Activated CD4-positive, alpha-beta T cell treated with anti-CD3 and anti-CD28 coated beads, Interleukin-2, amount 50 U/mL, for 16 hours (primary cell): ENCODE measurements at regions not wholly inside any gene's neighbourhood (a gene's known extent, or its start where the extent isn't known, plus 50 kb on each side); places are given as distances from the start of the nearest gene placed in this dataset.
"Not testable (repeated sequence)": the region's sequence is repeated elsewhere in the genome, so short reads cannot be mapped to it uniquely, and the experiment has no call there.

Experiments used
- DNase-seq: peaks from one replicate; pipeline ENCODE4 v3.0.0-alpha.2; 2020

- DNase-seq = no peak
Measured at GRCh38 chr3:30475809-30476178, 130.6 kb upstream of the TGFBR2 start.

- DNase-seq = peak; percentile 44
Measured at GRCh38 chr3:30476368-30477084, 129.9 kb upstream of the TGFBR2 start.

DNA sequence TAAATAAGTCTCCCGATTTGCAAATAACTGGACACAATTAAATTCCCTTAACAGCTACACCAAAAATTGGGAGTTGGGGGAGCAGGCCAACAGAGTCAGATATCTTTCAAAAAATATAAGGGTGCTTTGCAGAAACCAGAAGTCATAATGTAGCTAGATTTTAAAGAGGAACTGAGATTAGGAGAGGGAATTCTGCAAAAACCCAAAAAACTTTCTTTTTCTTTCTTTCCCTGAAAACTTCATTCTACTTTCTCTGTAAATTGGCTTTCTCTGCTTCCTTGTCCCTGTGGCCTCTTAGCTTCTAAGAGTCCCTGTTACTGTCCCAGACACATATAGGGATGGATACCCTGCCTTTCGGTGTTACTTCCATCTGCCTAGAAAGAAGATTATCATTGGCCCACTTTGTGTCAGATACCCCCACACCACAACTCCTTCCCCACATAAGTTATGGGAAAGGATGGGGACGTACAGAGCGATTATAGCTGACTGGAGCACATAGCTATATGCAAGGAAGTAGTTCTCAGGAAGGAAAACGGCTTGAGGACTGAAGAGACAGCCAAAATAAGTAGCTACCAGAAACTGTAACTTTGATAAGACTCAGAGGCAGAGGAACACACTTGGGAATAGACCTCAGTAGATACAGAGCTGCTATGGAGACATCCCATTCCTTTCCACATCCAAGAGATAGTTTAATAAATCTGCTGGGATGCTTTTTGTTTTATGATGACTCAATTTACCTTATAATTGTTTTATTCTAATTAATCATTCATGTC lies 129.1 kb upstream of the TGFBR2 start:
- DNase-seq = no peak

- not testable (repeated sequence) for DNase-seq
Measured at GRCh38 chr3:30479737-30480136, 126.7 kb upstream of the TGFBR2 start.

DNA sequence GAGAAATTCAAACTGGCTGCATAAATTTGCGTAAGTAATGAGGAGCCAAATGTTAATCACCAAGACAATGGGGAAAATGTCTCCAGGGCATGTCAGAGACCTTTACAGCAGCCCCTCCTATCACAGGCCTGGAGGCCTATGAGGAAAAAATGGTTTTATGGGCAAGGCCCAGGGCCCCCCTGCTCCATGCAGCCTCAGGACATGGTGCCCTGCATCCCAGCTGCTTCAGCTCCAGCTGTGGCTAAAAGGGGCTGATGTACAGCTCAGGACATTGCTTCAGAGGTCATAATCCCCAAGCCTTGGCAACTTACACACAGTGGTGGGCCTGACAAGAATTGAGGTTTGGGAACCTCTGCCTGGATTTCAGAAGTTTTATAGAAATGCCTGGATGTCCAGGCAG lies 126.2 kb upstream of the TGFBR2 start:
- DNase-seq = not testable (repeated sequence)

DNA sequence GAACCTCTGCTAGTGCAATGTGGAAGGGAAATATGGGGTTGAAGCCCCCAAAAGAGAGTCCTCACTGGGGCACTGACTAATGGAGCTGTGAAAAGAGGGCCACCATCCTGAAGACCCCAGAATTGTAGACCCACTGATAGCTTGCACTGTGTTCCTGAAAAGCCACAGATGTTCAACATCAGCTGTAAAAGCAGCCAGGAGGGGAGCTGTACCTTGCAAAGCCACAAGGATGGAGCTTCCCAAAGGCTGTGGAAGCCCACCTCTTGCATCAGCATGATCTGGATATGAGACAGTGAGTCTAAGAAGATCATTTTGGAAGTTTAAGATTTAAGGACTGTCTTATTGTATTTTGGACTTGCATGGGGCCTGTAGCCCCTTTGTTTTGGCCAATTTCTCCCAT lies 125.8 kb upstream of the TGFBR2 start:
- no peak for DNase-seq

- DNase-seq = no peak
Measured at GRCh38 chr3:30481241-30481640, 125.2 kb upstream of the TGFBR2 start.

GRCh38 chr3:30484229-30484628 lies 122.2 kb upstream of the TGFBR2 start:
- DNase-seq = not testable (repeated sequence)

- no peak for DNase-seq
Measured at GRCh38 chr3:30486368-30486767, 120.0 kb upstream of the TGFBR2 start.

DNA sequence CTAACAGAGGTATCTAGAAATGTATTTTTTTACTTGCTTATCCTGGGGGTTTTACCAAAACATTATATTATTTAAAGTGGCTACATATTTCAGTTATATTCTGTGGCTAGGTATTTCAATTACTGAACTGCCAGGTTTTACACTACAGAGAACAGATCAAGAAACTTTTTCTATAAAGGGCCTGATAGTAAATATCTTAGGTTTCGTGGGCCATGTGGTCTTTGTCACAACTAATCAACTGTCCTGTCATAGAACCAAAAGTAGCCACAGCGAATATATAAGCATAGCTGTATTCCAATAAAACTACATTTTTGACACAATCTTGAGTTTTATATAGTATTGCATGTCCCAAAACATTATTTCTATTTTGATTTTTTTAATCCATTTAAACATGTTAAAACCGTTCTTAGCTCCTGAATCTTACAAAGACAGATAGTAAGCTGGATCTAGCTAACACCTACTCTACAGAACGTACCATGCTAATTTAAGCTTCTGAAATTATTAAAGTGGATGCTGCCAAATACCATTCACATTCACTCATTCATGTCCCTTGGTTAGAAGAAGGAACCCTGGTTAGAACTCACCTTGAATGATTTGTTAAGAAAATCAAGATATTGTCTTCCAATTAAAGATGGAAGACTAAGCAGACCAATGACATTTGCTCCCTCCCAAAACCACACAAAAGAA lies 118.2 kb upstream of the TGFBR2 start:
- DNase-seq = no peak

GRCh38 chr3:30492322-30493192 lies 113.8 kb upstream of the TGFBR2 start:
- DNase-seq = no peak

GRCh38 chr3:30493911-30494311 lies 112.5 kb upstream of the TGFBR2 start:
- DNase-seq = no peak

GRCh38 chr3:30495172-30496065 lies 111.0 kb upstream of the TGFBR2 start:
- DNase-seq = no peak

- DNase-seq = no peak
Measured at GRCh38 chr3:30496066-30496966, 110.1 kb upstream of the TGFBR2 start.

DNA sequence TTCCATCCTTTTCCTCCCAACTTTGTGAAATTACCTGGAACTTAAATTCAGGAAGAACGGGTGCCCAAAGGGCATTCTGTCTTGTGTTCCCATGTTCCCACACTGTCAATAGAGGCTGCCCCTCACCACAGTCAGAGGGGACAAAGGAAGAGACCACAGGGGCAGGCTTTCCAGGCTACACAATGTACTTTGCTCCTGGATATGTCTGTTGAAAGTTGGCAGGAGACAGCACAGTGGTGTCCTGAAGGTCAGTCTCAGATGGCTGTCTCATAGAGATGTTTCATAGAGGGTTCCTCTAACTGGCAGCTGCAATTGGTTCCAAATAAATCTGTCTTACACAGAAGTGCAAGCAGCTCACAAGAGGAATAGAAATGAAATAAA lies 107.8 kb upstream of the TGFBR2 start:
- no peak for DNase-seq

GRCh38 chr3:30500666-30501399 lies 105.6 kb upstream of the TGFBR2 start:
- DNase-seq = peak; percentile 82

DNA sequence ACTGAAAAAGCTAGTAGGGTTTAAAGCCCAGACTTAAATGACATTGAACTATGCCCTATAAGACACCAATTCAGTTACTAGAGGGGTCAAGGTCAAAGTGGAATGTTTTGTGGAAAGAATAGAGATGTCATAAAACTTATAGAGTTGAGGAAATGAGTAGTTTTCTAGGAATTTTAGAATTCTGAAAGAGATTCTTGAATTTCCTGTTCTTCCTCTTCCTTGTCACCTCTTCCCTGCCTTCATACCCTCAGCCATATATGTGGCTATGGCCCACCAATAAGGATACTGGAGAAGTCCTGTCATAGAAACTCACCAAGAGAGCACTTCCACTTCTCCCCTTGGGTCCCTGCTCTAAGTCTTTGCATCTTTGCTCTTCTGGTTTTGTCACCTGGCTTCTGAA lies 104.9 kb upstream of the TGFBR2 start:
- DNase-seq = no peak

- no peak for DNase-seq
Measured at GRCh38 chr3:30502051-30502741, 104.2 kb upstream of the TGFBR2 start.

DNA sequence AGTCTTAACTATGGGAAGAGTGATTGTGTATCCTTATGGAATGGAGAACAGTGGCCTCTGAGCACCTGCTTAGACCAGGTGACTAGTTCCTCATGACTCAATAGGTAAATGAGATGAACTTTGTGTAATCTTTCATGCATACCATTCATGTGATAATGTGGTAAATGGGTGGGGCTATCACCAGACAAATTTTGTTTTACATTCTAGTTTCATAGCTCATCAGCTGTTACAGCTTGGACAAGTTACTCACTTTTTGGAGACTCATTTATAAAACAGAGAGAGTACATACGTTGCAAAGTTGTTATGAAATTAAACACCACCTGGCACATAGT lies 103.7 kb upstream of the TGFBR2 start:
- peak; percentile 35 for DNase-seq

DNA sequence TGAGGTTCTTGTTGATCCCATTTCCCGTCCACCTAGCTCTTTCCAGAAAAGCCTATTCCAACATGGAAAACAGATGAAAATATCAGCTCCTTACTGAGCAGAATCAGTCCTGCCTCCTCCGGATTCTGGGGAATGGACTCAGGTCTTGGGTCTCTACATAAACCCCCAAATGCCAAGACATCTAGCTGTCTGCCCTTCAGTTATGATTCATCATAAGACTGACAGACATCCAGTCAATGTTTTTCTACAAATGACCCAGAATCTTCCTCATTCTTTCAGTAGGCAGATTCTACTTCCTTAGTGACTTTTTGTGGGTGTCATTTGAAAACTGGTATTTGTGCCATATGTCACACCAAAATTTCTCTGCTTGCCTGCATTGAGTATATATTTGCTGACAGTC lies 103.0 kb upstream of the TGFBR2 start:
- DNase-seq = peak; percentile 36
